Mesendoderm (in vitro differentiated cells): ENCODE measurements at regions not wholly inside any gene's neighbourhood (a gene's known extent, or its start where the extent isn't known, plus 50 kb on each side); places are given as distances from the start of the nearest gene placed in this dataset.

Source experiments
- DNase-seq: peaks from one replicate; pipeline ENCODE4 v3.0.0; 2013
- H2AK5ac ChIP-seq: 2 replicates; pipeline ENCODE4 v1.6.1; 2013; ENCODE audit warnings: low read length, inconsistent platforms
- H2BK120ac ChIP-seq: 2 replicates; pipeline ENCODE4 v1.6.1; 2013; ENCODE audit warnings: low read depth, mild to moderate bottlenecking, low read length, moderate library complexity, mixed read lengths
- H2BK15ac ChIP-seq: replicated peaks from 2 replicates; pipeline ENCODE4 v1.6.1; 2013; ENCODE audit warnings: low read depth, mild to moderate bottlenecking, moderate library complexity
- H2BK5ac ChIP-seq: 2 replicates; pipeline ENCODE4 v1.6.1; 2013; ENCODE audit warnings: low read length, inconsistent platforms
- H3K18ac ChIP-seq: 2 replicates; pipeline ENCODE4 v1.6.1; 2013; ENCODE audit warnings: mild to moderate bottlenecking, low read length, mixed read lengths
- H3K23ac ChIP-seq: one replicate; pipeline ENCODE4 v1.6.1; 2013; ENCODE audit warnings: low read length
- H3K27ac ChIP-seq: 2 replicates; pipeline ENCODE4 v1.5.1; 2013; ENCODE audit warnings: low read depth, mild to moderate bottlenecking, inconsistent platforms, low read length, moderate library complexity
- H3K27me3 ChIP-seq: 2 replicates; pipeline ENCODE4 v1.6.1; 2013; ENCODE audit warnings: low read length, control low read depth, mild to moderate bottlenecking, inconsistent platforms; ENCODE audit not compliant: insufficient read depth, poor library complexity
- H3K36me3 ChIP-seq: 2 replicates; pipeline ENCODE4 v1.6.1; 2013; ENCODE audit warnings: low read length, inconsistent platforms; ENCODE audit not compliant: control insufficient read depth, insufficient read depth
- H3K4ac ChIP-seq: one replicate; pipeline ENCODE4 v1.6.1; 2013; ENCODE audit warnings: low read depth, mild to moderate bottlenecking, low read length, moderate library complexity
- H3K4me1 ChIP-seq: 2 replicates; pipeline ENCODE4 v1.6.1; 2013; ENCODE audit warnings: low read depth, low read length, inconsistent platforms; ENCODE audit not compliant: control insufficient read depth
- H3K4me2 ChIP-seq: 2 replicates; pipeline ENCODE4 v1.6.1; 2013; ENCODE audit warnings: low read length
- H3K4me3 ChIP-seq: 2 replicates; pipeline ENCODE4 v1.5.1; 2013; ENCODE audit warnings: mild to moderate bottlenecking, low read length
- H3K56ac ChIP-seq: one replicate; pipeline ENCODE4 v1.6.1; 2013; ENCODE audit warnings: low read length
- H3K79me1 ChIP-seq: 2 replicates; pipeline ENCODE4 v1.6.1; 2013; ENCODE audit warnings: low read length, inconsistent platforms
- H3K79me2 ChIP-seq: 2 replicates; pipeline ENCODE4 v1.6.1; 2013; ENCODE audit warnings: mild to moderate bottlenecking, low read length; ENCODE audit not compliant: control insufficient read depth, insufficient read depth
- H3K9ac ChIP-seq: 2 replicates; pipeline ENCODE4 v1.6.1; 2013; ENCODE audit warnings: low read length, inconsistent platforms
- H4K5ac ChIP-seq: one replicate; pipeline ENCODE4 v1.6.1; 2013; ENCODE audit warnings: low read length
- H4K8ac ChIP-seq: one replicate; pipeline ENCODE4 v1.6.1; 2013; ENCODE audit warnings: low read depth, mild to moderate bottlenecking, control low read depth, low read length, moderate library complexity
- WGBS: extraction: QIAGEN DNeasy Blood & Tissue Kit; methylation state at CpG from one replicate; pipeline ENCODE4 v1.1.7; 2013; ENCODE audit warnings: low lambda C conversion rate, missing lambda C conversion rate; ENCODE audit not compliant: insufficient coverage; ENCODE audit errors: extremely low coverage; 5-methylcytosine and 5-hydroxymethylcytosine counted together

- Histone ChIP-seq H3K4me1 (no peaks in the 10 kb centered on the region), H3K4me3 (no peak overlapping the region), H2BK15ac (no peak overlapping the region), H2BK5ac (no peak overlapping the region), H3K9ac (no peak overlapping the region), H3K18ac (no peak overlapping the region), H4K8ac (no peak overlapping the region), H3K79me1 (no peaks in the 10 kb centered on the region), H3K23ac (no peak overlapping the region), H2AK5ac (no peak overlapping the region), H3K4ac (no peak overlapping the region), H4K5ac (no peak overlapping the region), H3K27me3 (no peaks in the 10 kb centered on the region), H2BK120ac (no peak overlapping the region), H3K56ac (no peak overlapping the region), H3K4me2 (no peak overlapping the region), H3K79me2 (no peaks in the 10 kb centered on the region), H3K36me3 (no peaks in the 10 kb centered on the region), H3K27ac (no peak overlapping the region)
- no peak for DNase-seq
- WGBS, result no CpG with 5 or more reads among the region's 13 CpGs
Measured at GRCh38 chr14:101008196-101008595, 104.7 kb upstream of the RTL1 start.

DNA sequence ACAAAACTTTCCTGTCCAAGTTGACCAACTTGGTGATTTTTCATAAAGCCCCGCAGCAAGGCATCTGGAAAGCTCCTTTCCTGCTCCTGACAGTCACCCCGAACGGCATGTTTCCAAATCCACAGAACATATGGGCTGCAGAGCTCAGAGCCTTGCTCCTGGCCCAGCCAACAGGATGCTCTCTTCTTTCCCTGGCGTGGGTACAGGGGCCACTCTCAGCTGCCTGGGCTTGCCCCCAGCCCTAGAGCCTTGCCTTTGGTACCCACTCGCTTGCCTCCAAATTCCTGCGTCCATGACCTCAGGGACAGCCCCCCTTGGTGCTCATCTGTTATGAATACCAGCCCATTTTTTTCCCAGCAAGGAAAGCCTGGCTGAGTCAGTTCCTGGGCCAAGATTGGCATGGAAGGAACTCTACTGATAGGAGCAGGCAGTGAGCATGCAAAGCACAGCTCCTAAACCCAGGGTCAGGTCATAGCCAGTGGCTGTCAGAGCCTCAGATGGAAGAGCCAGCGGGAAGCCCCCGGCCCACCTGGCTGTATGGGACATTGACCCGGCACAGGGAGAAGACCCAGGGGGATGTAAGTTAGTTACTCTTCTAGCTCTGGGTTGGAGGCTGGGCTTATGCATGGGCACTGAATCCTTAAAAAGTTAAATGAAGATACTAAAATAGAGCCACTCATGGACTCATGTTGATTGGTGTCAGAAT lies 105.3 kb upstream of the RTL1 start:
- no peak overlapping the region for H3K56ac ChIP-seq

DNA sequence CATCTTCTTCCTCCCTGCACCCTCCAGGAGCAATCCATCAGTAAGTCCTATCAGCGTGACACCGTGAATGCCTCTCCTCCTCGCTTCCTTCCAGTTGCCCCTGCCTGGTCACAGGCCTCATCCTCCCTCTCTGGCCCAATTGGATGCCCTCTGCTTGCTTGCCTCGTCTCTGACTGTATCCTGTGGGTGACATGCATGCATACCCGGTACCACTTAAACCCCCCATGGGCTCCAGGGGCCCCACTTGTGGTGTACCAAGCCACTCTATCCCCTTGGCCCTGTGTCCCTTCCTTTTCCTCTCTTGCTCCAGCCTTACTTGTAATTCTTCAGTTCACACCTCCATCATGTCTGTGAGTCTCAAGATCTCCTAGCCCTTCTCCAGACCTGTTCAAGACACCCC lies 106.0 kb upstream of the RTL1 start:
- no peaks in the 10 kb centered on the region for H3K79me1 ChIP-seq
- no peak overlapping the region for H3K4ac ChIP-seq
- no CpG with 5 or more reads among the region's 5 CpGs for WGBS
- no peak overlapping the region for H3K9ac ChIP-seq
- H4K8ac ChIP-seq, result no peak overlapping the region
- H3K27me3 ChIP-seq, result no peaks in the 10 kb centered on the region
- H2BK15ac ChIP-seq, result no peak overlapping the region
- H3K4me1 ChIP-seq, result no peaks in the 10 kb centered on the region
- no peak overlapping the region for H3K27ac ChIP-seq
- no peak overlapping the region for H4K5ac ChIP-seq
- no peak overlapping the region for H3K56ac ChIP-seq
- no peak overlapping the region for H3K23ac ChIP-seq
- H3K4me2 ChIP-seq, result no peak overlapping the region
- no peaks in the 10 kb centered on the region for H3K36me3 ChIP-seq
- H3K18ac ChIP-seq, result no peak overlapping the region
- no peak overlapping the region for H3K4me3 ChIP-seq
- DNase-seq, result no peak
- no peaks in the 10 kb centered on the region for H3K79me2 ChIP-seq
- no peak overlapping the region for H2BK120ac ChIP-seq
- H2BK5ac ChIP-seq, result no peak overlapping the region
- H2AK5ac ChIP-seq, result no peak overlapping the region

More for the DNA sequence above, 105.3 kb upstream of the RTL1 start:
- no peak overlapping the region for H3K4me2 ChIP-seq
- no peaks in the 10 kb centered on the region for H3K79me1 ChIP-seq
- H3K18ac ChIP-seq, result no peak overlapping the region
- no peak overlapping the region for H3K9ac ChIP-seq
- no peak overlapping the region for H3K23ac ChIP-seq
- H3K27ac ChIP-seq, result no peak overlapping the region
- no peak overlapping the region for H4K8ac ChIP-seq
- no peak overlapping the region for H3K4me3 ChIP-seq
- no peaks in the 10 kb centered on the region for H3K79me2 ChIP-seq
- no CpG with 5 or more reads among the region's 9 CpGs for WGBS
- H3K36me3 ChIP-seq, result no peaks in the 10 kb centered on the region
- H2BK5ac ChIP-seq, result no peak overlapping the region
- no peak overlapping the region for H2AK5ac ChIP-seq
- H2BK120ac ChIP-seq, result no peak overlapping the region
- no peak overlapping the region for H2BK15ac ChIP-seq
- H3K27me3 ChIP-seq, result no peaks in the 10 kb centered on the region
- no peak overlapping the region for H4K5ac ChIP-seq
- DNase-seq, result no peak
- H3K4ac ChIP-seq, result no peak overlapping the region
- H3K4me1 ChIP-seq, result no peaks in the 10 kb centered on the region

DNA sequence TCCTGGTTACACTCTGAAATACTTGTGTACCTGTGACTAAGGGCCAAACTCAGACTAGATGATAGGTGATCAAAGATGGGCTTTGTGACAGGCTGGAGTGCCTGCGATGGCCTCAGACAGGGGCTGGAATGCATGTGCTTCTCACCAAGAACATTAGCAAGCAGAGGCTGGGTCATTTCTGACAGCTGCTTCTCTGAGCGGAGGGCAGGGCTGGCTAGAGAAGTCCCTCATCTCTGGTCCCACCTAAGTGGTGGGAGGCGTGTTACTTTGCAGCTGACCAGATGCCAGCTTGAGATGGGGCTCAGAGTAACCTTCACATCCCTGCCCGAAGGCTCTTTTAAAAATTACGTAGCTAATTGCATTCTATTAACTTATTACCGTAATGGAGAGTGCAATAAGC lies 106.8 kb upstream of the RTL1 start:
- no peak overlapping the region for H3K4ac ChIP-seq
- H3K36me3 ChIP-seq, result no peaks in the 10 kb centered on the region
- H3K27ac ChIP-seq, result no peak overlapping the region
- H3K4me3 ChIP-seq, result no peak overlapping the region
- H3K4me2 ChIP-seq, result no peak overlapping the region
- DNase-seq, result no peak
- no peak overlapping the region for H3K56ac ChIP-seq
- H3K23ac ChIP-seq, result no peak overlapping the region
- no peaks in the 10 kb centered on the region for H3K79me2 ChIP-seq
- H3K4me1 ChIP-seq, result no peaks in the 10 kb centered on the region
- H3K9ac ChIP-seq, result no peak overlapping the region
- no peak overlapping the region for H4K8ac ChIP-seq
- no peaks in the 10 kb centered on the region for H3K27me3 ChIP-seq
- H3K79me1 ChIP-seq, result no peaks in the 10 kb centered on the region
- no peak overlapping the region for H2BK5ac ChIP-seq
- no peak overlapping the region for H4K5ac ChIP-seq
- H2BK120ac ChIP-seq, result no peak overlapping the region
- no peak overlapping the region for H2AK5ac ChIP-seq
- WGBS, result no CpG with 5 or more reads among the region's 6 CpGs
- H2BK15ac ChIP-seq, result no peak overlapping the region
- no peak overlapping the region for H3K18ac ChIP-seq

DNA sequence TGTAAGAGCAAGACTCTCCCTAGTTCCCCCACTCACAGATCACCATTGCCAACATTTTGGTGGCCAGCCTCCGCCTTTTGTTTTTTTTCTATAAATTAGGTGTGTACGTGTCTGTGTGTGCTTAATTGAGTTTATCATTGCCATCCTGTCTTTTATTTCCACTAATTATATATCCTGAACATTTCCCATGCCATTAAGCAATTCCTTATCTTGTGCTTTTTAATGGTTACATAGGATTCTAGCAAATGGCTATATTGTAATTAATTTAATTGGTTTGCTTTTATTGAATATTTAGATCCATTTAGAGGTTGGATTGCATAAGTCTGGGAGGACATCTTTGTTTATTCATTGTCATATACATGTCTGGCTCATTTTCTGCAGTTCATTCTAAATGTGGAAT lies 107.3 kb upstream of the RTL1 start:
- H4K8ac ChIP-seq, result no peak overlapping the region
- no peak overlapping the region for H4K5ac ChIP-seq
- no peak overlapping the region for H2BK120ac ChIP-seq
- H3K9ac ChIP-seq, result no peak overlapping the region
- no CpG with 5 or more reads among the region's 2 CpGs for WGBS
- no peak overlapping the region for H3K27ac ChIP-seq
- no peaks in the 10 kb centered on the region for H3K4me1 ChIP-seq
- H2BK5ac ChIP-seq, result no peak overlapping the region
- H3K36me3 ChIP-seq, result no peaks in the 10 kb centered on the region
- H3K56ac ChIP-seq, result no peak overlapping the region
- H3K4me3 ChIP-seq, result no peak overlapping the region
- H2BK15ac ChIP-seq, result no peak overlapping the region
- no peak overlapping the region for H3K4me2 ChIP-seq
- H3K4ac ChIP-seq, result no peak overlapping the region
- no peaks in the 10 kb centered on the region for H3K79me1 ChIP-seq
- no peak for DNase-seq
- H3K79me2 ChIP-seq, result no peaks in the 10 kb centered on the region
- H3K23ac ChIP-seq, result no peak overlapping the region
- no peak overlapping the region for H3K18ac ChIP-seq
- no peaks in the 10 kb centered on the region for H3K27me3 ChIP-seq
- no peak overlapping the region for H2AK5ac ChIP-seq

DNA sequence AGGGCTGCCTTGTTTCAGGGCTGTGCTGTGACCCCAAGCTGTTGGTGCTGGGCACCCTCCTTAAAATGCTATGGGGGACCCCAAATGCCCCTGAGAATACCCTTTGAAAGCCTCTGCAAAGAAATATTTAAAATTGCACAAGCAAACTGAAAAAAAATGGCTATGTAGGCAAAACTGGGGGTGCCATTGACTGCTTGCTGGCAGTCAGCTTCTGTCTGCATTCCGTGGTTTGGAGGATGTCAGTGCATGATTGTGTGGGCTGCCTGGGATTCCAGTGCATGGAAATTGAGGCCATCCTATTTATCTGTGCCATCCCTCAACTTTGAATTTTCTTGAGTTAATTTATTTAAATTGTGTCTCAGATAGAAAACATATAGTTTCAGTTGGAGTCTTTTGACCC lies 113.7 kb upstream of the RTL1 start:
- Histone ChIP-seq H4K8ac (no peak overlapping the region), H2BK5ac (no peak overlapping the region), H2BK120ac (no peak overlapping the region), H3K4me3 (no peak overlapping the region), H3K27me3 (no peaks in the 10 kb centered on the region), H2AK5ac (no peak overlapping the region), H2BK15ac (no peak overlapping the region), H3K4me1 (no peaks in the 10 kb centered on the region), H3K79me1 (no peaks in the 10 kb centered on the region), H3K9ac (no peak overlapping the region), H3K4ac (no peak overlapping the region), H3K18ac (no peak overlapping the region), H3K56ac (no peak overlapping the region), H3K27ac (no peak overlapping the region), H3K36me3 (no peaks in the 10 kb centered on the region), H3K23ac (no peak overlapping the region), H3K4me2 (no peak overlapping the region), H4K5ac (no peak overlapping the region), H3K79me2 (no peaks in the 10 kb centered on the region)
- peak; percentile 7 for DNase-seq
- WGBS, result no CpG with 5 or more reads among the region's 1 CpG
